T-helper 2 cell treated with Interferon-gamma antibody and Interleukin-4, amounts not matched to agents 5 μg/mL and 100 μg/mL, for 36 hours (primary cell): ENCODE measurements at regions not wholly inside any gene's neighbourhood (a gene's known extent, or its start where the extent isn't known, plus 50 kb on each side); places are given as distances from the start of the nearest gene placed in this dataset.

Experiments used
- DNase-seq: peaks from one replicate; pipeline ENCODE4 v3.0.0; 2021; ENCODE audit warnings: low spot score
- H3K27ac Mint-ChIP-seq: one replicate; pipeline ENCODE4 v1.8.0; 2021; ENCODE audit warnings: mild to moderate bottlenecking, mixed read lengths
- H3K27me3 Mint-ChIP-seq: one replicate; pipeline ENCODE4 v1.8.0; 2021; ENCODE audit warnings: low read depth, mixed read lengths
- H3K36me3 Mint-ChIP-seq: one replicate; pipeline ENCODE4 v1.8.0; 2021; ENCODE audit warnings: low read depth, mixed read lengths
- H3K4me1 Mint-ChIP-seq: one replicate; pipeline ENCODE4 v1.8.0; 2021; ENCODE audit warnings: low read depth, mixed read lengths
- H3K4me3 Mint-ChIP-seq: one replicate; pipeline ENCODE4 v1.8.0; 2022; ENCODE audit warnings: mild to moderate bottlenecking, moderate library complexity, mixed read lengths
- H3K9me3 Mint-ChIP-seq: one replicate; pipeline ENCODE4 v1.8.0; 2021; ENCODE audit warnings: mixed read lengths

GRCh38 chr4:3660086-3660927 is 105.9 kb upstream of the ADRA2C start:
- H3K27ac Mint-ChIP-seq: no peak overlapping the region
- H3K27me3 Mint-ChIP-seq: no peaks in the 10 kb centered on the region
- H3K4me1 Mint-ChIP-seq: no peaks in the 10 kb centered on the region
- H3K4me3 Mint-ChIP-seq: no peak overlapping the region
- DNase-seq: no peak
- H3K36me3 Mint-ChIP-seq: no peaks in the 10 kb centered on the region
- no peaks in the 10 kb centered on the region for H3K9me3 Mint-ChIP-seq

- Mint-ChIP-seq H3K9me3 (no peaks in the 10 kb centered on the region), H3K27me3 (no peaks in the 10 kb centered on the region), H3K4me1 (no peaks in the 10 kb centered on the region), H3K36me3 (no peaks in the 10 kb centered on the region), H3K27ac (no peak overlapping the region), H3K4me3 (no peak overlapping the region)
- no peak for DNase-seq
These were observed 107.1 kb upstream of the ADRA2C start for GRCh38 chr4:3659131-3659530.

GRCh38 chr4:3658530-3658913 is 107.7 kb upstream of the ADRA2C start:
- Mint-ChIP-seq H3K4me3 (no peak overlapping the region), H3K36me3 (no peaks in the 10 kb centered on the region), H3K9me3 (no peaks in the 10 kb centered on the region), H3K4me1 (no peaks in the 10 kb centered on the region), H3K27me3 (no peaks in the 10 kb centered on the region), H3K27ac (no peak overlapping the region)
- DNase-seq: no peak

DNA sequence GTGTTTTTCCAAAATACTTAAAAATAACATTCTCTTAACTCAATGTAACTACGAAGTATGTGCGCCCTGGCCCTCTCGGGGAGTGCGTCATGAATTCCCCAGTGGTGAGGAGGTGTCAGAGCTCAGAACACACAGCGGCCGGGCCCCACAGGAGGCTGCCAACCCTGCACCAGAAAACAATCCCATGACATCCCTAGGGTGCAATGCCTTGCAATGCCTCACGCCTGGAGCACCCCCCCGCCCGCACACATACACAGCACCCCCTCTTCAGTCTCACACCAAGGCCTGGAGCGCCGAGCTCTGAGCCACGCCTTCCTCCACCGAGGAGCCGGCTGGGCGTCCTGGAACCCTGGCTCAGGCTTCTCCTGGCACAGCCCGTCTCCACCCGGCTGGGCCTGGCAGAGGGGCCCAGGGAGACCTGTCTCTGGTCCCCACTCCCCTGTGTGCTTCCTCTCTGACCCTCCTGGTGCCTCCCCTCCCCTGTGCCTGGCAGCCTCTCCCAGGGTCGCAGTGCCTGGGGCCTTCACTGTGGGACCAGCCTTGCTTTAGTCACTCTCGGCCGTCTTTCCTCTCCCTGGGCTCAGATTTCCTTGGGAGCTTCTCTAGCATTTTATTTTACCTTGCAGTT is 108.2 kb upstream of the ADRA2C start:
- no peak for DNase-seq
- H3K27ac Mint-ChIP-seq: no peak overlapping the region
- H3K4me1 Mint-ChIP-seq: no peaks in the 10 kb centered on the region
- H3K4me3 Mint-ChIP-seq: no peak overlapping the region
- H3K9me3 Mint-ChIP-seq: no peaks in the 10 kb centered on the region
- no peaks in the 10 kb centered on the region for H3K36me3 Mint-ChIP-seq
- no peaks in the 10 kb centered on the region for H3K27me3 Mint-ChIP-seq

DNA sequence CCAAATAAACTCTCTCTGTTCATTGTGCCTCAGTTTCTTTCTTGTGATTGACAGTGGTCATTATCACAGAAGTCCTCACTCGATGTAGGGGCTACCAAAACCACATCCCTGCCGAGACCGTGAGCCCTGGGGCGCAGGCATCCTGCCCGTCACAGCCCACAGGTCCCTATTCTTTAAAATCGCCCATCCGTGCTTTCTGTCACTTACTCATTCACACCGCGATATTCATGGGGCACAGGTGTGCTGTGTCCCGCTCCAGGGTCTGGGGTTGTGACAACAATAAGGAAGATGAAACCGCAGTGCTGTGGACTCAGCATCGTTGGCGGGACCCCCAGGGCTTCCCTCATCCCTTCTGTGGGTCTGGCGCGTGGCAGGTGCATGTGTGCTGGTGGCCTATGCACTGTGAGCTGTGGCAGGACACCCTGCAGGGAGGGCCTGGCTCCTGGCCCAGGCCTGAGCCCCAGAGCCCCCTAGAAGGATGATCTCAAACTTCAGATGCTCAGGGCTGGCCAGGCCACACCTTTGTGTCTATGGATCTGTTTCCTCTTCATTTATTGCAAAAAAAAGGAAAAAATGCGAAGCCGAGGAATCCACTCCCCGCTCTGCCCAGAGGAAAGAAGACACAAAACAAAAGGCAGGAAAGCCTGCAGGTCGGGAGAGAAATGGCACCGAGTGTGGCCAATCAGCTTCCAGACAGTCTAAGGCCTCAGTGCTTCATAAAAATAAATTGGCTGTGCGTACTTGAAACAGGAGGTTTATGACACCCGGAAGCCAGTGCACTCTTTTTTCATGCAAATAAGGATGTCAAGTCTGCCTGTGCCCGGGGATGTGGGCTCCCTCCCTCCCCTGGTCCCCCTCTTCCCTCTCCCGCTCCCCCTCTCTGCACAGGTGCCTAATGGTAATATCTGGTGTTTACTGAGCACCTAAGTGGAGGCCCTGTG is 109.5 kb upstream of the ADRA2C start:
- Mint-ChIP-seq H3K36me3 (no peaks in the 10 kb centered on the region), H3K9me3 (no peaks in the 10 kb centered on the region), H3K4me3 (no peak overlapping the region), H3K4me1 (no peaks in the 10 kb centered on the region), H3K27ac (no peak overlapping the region), H3K27me3 (no peaks in the 10 kb centered on the region)
- no peak for DNase-seq

DNA sequence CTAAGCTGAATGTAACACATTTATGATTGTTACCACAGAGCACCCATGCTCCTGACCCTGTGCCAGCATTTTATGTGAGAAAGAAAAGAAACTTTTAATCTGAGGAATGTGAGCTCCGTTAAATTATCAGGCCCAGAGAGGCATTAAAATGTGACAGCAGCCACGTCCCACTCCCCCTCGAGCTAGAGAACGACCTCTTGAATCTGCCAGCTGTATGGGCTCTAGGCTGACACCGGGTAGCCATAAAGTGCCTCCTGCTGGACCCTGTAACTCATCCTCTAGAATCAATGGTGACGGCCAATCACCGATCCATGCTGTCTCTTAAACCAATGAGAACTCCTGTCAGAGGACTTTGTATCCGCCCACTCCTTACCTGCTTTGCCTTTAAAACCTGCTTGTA is 110.2 kb upstream of the ADRA2C start:
- Mint-ChIP-seq H3K36me3 (no peaks in the 10 kb centered on the region), H3K4me1 (no peaks in the 10 kb centered on the region), H3K9me3 (no peaks in the 10 kb centered on the region), H3K4me3 (no peak overlapping the region), H3K27me3 (no peaks in the 10 kb centered on the region), H3K27ac (no peak overlapping the region)
- no peak for DNase-seq

DNA sequence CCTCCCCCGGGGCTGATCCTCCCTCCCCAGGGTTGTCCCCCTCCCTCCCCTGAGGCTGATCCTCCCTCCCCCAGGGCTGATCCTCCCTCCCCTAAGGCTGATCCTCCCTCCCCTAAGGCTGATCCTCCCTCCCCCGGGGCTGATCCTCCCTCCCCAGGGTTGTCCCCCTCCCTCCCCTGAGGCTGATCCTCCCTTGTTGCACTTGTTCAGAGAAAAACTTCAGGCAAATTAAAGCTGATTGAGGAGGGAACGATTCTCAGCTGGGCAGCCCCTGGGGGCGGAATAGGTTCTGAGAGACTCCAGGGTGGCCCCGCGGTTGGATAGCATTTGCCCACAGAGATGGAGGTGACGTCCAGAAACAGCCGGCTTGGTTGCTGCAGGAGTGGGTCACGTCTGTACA is 110.7 kb upstream of the ADRA2C start:
- Mint-ChIP-seq H3K27ac (no peak overlapping the region), H3K4me3 (no peak overlapping the region), H3K4me1 (no peaks in the 10 kb centered on the region), H3K27me3 (no peaks in the 10 kb centered on the region), H3K9me3 (no peaks in the 10 kb centered on the region), H3K36me3 (no peaks in the 10 kb centered on the region)
- DNase-seq: no peak

DNA sequence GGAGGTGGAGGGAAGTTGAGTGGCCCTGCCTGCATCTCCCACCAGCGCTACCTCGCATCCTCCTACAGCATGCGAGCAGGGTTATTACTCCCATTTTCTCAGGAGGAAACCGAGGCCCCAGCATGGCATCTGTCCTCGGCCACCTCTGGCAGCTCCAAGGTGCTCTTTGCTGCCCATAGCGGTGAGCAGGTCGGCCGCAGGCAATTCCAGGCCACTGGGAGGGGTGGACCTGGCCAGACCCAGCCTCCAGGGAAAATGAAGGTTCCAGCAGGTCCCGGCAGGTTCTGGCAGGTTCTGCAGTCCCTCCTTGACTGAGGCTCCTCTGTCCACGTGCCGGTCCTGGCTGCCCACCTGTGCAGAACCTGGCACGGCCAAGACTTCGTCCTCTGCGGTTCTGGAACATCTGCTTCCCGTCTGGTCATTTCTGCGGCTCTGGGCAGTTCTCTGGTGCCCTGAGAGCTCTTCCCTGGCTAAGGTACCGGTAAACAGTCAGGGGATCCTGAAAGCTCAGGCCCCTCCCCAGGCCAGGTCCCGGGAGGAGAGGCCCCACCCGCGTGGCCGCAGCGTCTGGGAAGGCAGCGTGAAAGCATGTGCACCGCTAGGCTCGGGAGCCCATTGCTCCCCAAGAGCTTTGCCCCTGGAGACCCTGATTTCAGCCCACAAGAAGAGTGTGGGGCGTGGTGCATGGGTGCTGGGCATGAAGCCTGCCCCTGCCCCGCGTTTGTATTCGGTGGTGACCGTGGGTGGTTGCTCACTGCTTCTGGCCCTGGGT is 112.0 kb upstream of the ADRA2C start:
- no peak overlapping the region for H3K27ac Mint-ChIP-seq
- DNase-seq: no peak
- no peaks in the 10 kb centered on the region for H3K27me3 Mint-ChIP-seq
- no peaks in the 10 kb centered on the region for H3K9me3 Mint-ChIP-seq
- H3K36me3 Mint-ChIP-seq: no peaks in the 10 kb centered on the region
- H3K4me1 Mint-ChIP-seq: no peaks in the 10 kb centered on the region
- H3K4me3 Mint-ChIP-seq: no peak overlapping the region

DNA sequence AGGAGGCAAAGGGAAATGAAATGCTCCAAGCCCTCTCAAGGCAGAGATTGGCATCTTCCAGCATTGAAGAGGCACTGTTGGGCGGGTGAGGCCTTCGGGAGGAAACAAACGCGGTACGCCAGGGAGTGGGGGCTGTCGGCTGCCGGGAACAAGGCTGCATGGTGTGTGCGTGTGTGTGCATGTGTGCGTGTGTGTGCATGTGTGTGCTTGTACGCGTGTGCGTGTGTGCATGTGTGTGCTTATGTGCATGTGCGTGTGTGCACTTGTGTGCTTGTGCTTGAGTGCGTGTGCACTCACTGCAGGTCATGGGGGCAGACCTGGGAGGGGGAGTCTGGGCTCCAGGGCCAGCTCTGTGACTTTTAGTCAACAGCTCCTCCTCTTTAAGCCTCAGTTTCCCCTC is 113.6 kb upstream of the ADRA2C start:
- Mint-ChIP-seq H3K9me3 (no peaks in the 10 kb centered on the region), H3K36me3 (no peaks in the 10 kb centered on the region), H3K4me3 (no peak overlapping the region), H3K27me3 (no peaks in the 10 kb centered on the region), H3K4me1 (no peaks in the 10 kb centered on the region), H3K27ac (no peak overlapping the region)
- no peak for DNase-seq

DNA sequence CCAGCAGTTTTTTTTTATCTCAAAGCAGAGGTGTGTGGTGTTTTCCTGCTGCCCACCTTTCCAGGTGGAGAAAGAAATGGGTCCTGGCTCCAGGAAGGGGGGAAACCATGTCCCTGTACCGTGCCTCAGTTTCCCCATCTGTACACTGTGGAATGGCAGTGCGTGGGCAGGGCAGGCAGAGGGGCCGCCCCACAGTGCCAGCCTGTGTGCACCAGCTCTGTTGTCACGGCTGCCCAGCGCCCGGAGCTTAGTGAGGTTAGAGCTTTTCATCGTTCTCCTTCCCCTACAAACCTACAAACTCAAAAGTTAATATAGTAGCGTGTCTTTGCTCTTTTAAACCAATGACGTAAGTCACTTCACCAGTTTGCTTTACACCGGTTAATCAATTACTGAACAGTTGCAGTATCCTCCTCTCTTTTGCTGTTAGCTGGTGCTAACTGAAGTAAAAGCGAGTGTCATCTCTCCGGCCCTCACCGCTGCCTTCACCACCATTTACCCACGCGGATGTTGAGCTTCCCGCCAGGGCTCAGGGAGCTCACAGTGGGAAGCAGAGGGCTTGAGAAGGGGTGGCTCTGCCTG is 114.8 kb upstream of the ADRA2C start:
- no peak for DNase-seq
- Mint-ChIP-seq H3K9me3 (no peaks in the 10 kb centered on the region), H3K4me1 (no peaks in the 10 kb centered on the region), H3K27me3 (no peaks in the 10 kb centered on the region), H3K27ac (no peak overlapping the region), H3K36me3 (no peaks in the 10 kb centered on the region), H3K4me3 (no peak overlapping the region)

GRCh38 chr4:3649491-3649890 is 116.7 kb upstream of the ADRA2C start:
- H3K27me3 Mint-ChIP-seq: no peaks in the 10 kb centered on the region
- no peaks in the 10 kb centered on the region for H3K9me3 Mint-ChIP-seq

GRCh38 chr4:3648731-3649130 is 116.5 kb upstream of the LRPAP1 start:
- Mint-ChIP-seq H3K27ac (no peak overlapping the region), H3K4me1 (no peaks in the 10 kb centered on the region), H3K27me3 (no peaks in the 10 kb centered on the region)

More at GRCh38 chr4:3649491-3649890, 116.7 kb upstream of the ADRA2C start:
- Mint-ChIP-seq H3K36me3 (no peaks in the 10 kb centered on the region), H3K27ac (no peak overlapping the region), H3K4me3 (no peak overlapping the region), H3K4me1 (no peaks in the 10 kb centered on the region)
- no peak for DNase-seq

DNA sequence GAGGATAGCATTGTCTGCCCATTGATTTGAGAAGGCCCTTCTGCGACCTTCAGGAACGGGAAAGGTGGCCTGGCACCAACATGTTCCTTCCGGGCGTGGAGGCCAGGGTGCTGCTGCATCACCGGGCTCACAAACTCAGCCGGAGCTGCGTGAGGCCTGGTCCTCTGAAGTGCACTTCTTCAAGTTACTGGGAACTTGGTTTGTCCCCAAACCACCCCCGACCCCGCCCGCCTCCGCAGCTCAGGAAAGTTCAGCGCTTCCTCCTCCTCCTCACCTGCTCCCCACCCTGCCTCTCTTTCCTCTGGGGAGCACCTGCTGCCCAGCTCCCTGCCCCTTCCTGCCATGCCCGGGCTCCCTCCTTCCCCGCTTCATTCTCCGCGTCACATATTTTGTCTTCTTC is 116.0 kb upstream of the LRPAP1 start:
- no peaks in the 10 kb centered on the region for H3K27me3 Mint-ChIP-seq

More at GRCh38 chr4:3648731-3649130, 116.5 kb upstream of the LRPAP1 start:
- no peaks in the 10 kb centered on the region for H3K36me3 Mint-ChIP-seq
- no peak overlapping the region for H3K4me3 Mint-ChIP-seq
- no peak for DNase-seq
- H3K9me3 Mint-ChIP-seq: no peaks in the 10 kb centered on the region

More for the DNA sequence above, 116.0 kb upstream of the LRPAP1 start:
- H3K4me3 Mint-ChIP-seq: no peak overlapping the region
- no peaks in the 10 kb centered on the region for H3K9me3 Mint-ChIP-seq
- no peak overlapping the region for H3K27ac Mint-ChIP-seq
- no peaks in the 10 kb centered on the region for H3K4me1 Mint-ChIP-seq
- H3K36me3 Mint-ChIP-seq: no peaks in the 10 kb centered on the region
- DNase-seq: no peak
